HG03060 (cell line): ENCODE measurements at regions not wholly inside any gene's neighbourhood (a gene's known extent, or its start where the extent isn't known, plus 50 kb on each side); places are given as distances from the start of the nearest gene placed in this dataset.
"Not testable (repeated sequence)": the region's sequence is repeated elsewhere in the genome, so short reads cannot be mapped to it uniquely, and the experiment has no call there.

Experiments
- ATAC-seq: cut with Tn5 transposase; IDR thresholded peaks from one replicate; pipeline ENCODE4 v1.9.1; 2021; ENCODE audit warnings: low read depth, moderate number of reproducible peaks; ENCODE audit not compliant: unreplicated experiment

DNA sequence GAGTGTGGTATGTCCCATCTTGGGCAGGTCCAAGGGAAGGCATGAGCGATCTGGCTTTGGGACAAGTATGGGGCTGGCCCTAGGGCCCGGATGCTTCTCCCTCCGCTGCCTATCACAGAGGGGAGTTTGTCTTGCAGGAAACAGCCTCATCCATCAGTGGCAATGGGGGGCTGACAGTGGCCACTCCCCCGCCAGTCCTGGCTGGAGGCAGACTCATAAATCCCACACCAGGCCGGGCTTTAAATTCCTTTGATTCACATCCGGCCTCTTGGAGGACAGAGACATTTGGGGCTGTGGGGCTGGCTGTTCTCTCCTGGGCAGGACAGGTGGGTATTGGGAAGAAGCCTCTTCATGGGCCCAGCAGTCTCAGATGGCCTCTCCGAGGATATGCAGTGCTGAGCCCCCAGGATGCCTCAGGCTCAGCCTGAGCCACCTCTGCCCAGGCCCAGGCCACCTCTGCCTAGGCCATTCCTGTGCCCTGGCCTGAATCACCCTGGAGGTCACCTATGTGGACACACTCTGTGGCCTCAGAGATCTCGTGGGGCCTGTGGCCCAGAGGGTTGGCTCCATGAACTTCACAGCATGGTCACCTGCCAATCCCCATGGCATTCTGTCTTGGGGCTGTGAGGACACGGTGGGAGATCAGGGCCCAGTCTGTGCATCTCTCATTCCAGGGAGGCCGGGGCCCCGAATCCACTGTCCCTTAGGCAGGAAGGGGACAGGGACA is 84.2 kb upstream of the GOLGA6L4 start:
- ATAC-seq: no peak

GRCh38 chr15:84152381-84152979 is 83.1 kb upstream of the GOLGA6L4 start:
- not testable (repeated sequence) for ATAC-seq

- ATAC-seq: not testable (repeated sequence)
These were observed 81.9 kb upstream of the GOLGA6L4 start for GRCh38 chr15:84153655-84154140.

DNA sequence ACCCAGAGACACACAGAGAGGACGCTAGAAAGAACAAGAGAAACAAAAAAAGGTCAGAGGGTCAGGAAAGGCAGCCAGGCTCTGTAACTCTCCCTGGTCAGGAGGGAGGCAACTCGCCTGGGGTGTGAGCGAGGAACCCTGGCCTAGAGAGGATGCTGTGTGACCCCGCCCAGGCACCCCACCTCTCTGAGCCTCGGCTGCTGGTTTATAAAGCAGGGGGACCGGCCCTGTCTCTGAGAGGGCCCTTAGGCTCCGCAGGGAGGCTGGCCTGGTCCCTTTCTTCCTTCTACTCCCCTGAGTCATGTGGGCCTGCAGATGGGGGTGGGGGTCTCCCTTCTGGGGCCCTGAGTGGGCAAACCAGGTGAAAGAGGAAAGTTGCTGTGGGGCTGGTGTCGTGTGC is 81.3 kb upstream of the GOLGA6L4 start:
- ATAC-seq: not testable (repeated sequence)

DNA sequence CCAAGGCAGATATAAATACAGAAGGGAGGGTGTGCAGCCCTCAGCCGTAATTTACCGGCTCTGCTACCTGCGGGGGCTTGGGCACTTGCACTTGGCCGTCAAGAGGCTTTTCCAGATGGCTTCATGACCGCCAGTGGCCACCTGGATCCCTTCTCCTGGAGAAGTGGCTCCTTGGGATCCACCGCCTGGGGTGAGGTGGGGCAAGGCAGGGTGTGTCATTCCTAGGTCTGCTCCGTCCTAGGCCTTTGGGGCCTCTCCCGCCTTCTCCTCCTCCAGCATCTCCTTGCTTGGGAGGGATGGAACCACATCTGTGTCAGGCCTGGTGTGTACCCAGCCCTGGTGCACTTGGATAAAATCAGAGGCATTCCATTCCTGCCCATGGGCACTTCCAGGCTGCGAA is 80.8 kb upstream of the GOLGA6L4 start:
- ATAC-seq: not testable (repeated sequence)

GRCh38 chr15:84155792-84156587 is 79.6 kb upstream of the GOLGA6L4 start:
- not testable (repeated sequence) for ATAC-seq

- ATAC-seq: not testable (repeated sequence)
These were observed 79.1 kb upstream of the GOLGA6L4 start for GRCh38 chr15:84156588-84156840.

DNA sequence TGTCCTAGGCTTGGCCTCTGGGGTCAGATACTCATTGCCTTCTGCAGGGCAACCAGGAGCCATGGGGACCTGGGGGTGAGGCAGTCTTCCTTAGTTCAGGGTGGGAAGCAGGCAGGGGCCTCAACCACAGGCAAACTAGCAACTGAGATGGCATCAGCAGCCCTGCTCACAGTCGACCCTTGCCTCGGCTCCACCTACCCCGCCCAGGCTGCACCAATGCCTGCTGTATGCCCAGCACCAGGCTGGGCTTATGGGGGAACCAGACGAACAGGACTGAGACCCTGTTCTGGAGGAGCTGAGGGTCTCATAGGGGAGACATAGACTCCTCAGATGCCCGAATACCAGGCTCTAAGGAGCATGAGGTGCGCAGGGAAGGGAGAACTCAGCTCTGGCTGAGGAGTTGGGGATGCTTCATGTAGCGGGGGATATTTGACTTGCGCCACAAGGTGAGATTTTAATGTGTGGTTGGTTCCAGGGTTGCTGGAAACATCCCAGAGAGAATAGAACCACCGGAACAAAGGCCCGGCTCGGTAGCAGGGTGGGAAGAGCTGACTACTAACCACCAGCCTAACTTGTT is 78.4 kb upstream of the GOLGA6L4 start:
- ATAC-seq: not testable (repeated sequence)

GRCh38 chr15:84157857-84158256 is 77.7 kb upstream of the GOLGA6L4 start:
- not testable (repeated sequence) for ATAC-seq

DNA sequence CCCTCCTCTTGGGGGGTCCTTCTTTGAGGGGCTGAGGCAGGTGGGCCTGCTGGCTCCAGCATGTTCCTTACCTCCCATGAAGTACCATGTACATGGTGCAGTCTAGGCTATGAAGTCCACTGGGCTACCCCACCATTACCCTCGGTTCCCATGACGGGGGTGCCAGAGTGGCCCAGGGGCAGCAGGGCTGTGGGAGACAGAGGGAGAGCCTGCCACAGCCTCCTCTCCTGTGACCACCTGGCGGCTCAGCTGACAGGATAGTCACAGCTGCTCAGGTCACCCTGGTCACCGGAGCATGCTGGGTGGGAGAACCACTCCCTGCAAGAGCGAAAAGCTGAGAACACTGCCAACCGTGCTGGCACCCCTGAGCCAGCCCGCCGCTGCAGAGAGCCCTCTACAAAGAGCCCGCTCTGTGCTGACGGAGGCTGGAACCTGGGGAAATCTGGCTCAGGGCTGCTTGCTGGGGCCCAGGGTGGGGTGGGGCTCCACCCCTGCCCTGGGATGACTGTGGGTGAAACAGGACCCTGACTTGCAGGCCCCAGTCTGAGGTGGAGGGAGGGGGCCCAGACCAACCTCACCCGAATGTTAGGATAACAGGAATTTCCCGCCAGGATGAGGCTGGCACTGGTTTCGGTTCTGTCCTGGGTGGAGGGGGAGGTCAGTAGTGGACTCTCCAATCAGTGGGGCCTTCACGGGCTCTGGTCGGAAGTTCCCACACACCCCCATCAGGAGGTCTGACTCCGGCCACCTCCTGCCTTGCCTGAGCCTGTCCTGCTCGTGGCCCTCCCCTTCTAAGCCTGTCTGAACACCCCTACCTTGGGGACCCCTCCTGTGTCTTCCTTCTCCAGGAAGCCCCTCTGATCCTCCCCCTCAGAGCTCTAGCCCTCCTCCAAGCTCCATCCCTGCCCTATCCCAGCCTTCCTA is 76.0 kb upstream of the GOLGA6L4 start:
- ATAC-seq: not testable (repeated sequence)

DNA sequence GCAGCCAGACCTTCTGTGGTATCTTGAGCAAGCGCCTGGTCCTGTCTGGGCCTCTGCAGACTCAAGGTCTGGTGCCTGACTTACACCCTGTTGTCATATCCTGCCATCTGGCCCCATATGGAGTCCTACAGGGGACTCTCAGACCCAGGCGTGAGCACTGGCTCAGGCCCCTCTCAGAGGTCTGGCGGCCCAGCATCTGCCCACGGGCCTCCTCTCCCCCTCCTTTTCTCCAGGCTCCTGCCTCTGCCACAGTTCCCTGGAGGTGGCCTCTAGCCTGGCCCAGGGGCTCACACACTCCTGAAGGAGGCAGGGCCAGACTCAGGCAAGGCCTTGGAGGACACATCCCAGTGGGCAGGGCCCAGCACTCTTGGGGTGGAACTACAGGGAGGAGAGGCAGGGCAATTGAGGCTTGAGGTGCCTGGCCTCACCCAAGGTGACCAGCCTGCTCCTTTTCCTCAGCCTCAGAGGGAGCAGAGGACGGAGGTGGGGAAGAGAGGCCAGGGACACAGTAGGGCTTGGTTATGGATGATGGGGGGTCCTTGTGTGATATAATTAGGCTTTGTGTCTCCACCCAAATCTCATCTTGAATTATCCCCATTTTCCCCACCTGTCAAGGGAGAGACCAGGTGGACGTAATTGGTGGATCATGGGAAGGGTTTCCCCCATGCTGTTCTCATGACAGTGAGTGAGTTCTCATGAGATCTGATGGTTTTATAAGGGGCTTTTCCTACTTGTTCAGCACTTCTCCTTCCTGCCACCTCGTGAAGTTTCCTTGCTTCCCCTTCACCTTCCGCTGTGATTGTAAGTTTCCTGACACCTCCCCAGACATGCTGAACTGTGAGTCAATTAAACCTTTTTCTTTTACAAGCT is 70.9 kb upstream of the GOLGA6L4 start:
- ATAC-seq: not testable (repeated sequence)

DNA sequence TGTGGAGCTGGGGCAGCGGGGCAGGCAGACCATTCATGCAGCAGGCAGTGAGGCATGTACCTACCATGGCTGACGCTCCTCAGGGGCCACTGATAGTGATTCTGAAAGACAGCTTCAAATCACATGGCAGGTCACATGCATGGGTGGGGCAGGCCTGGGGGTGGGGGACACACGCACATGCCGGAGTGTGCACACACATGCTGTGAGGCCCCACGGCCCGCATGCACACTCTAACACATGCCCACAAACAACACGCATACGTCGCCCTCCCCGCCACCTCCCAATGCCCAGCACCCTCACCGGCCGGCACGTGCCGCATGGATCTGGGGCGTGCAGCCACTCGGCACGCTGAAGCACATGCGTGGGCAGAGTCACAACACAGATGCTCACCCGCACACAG is 65.5 kb upstream of the GOLGA6L4 start:
- not testable (repeated sequence) for ATAC-seq

DNA sequence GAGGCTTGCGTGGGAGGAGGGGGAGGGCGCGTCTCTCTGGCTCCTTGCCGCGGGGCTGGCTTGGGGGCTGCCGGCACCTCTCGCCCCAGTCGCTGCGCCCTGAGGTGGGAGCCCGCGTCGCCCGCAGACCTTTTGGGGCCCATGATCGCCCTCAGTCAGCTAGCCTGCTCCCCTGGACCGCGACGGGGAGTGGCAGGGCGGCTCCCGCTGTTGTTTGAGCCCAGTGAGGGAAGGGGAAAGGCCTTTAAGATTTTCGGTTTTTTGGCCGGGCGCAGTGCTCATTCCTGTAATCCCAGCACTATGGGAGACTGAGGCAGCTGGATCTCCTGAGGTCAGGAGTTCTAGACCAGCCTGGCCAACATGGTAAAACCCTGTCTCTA is 62.4 kb upstream of the GOLGA6L4 start:
- not testable (repeated sequence) for ATAC-seq
